Loucy (cell line): ENCODE measurements at regions not wholly inside any gene's neighbourhood (a gene's known extent, or its start where the extent isn't known, plus 50 kb on each side); places are given as distances from the start of the nearest gene placed in this dataset.

Experiments used
- EZH2phosphoT487 ChIP-seq: fragments of 200-600 bp; IDR thresholded peaks from 2 replicates; pipeline ENCODE4 v1.6.1; 2018; ENCODE audit warnings: antibody characterized with exemption, mild to moderate bottlenecking, moderate library complexity, borderline replicate concordance
- TF ChIP-seq, protein P1 (sequence below): fragments of 200-600 bp; sonication (generic); conservative IDR thresholded peaks from 2 replicates; pipeline ENCODE4 v1.5.1; 2014; ENCODE audit warnings: mild to moderate bottlenecking, antibody characterized with exemption, low read length

DNA sequence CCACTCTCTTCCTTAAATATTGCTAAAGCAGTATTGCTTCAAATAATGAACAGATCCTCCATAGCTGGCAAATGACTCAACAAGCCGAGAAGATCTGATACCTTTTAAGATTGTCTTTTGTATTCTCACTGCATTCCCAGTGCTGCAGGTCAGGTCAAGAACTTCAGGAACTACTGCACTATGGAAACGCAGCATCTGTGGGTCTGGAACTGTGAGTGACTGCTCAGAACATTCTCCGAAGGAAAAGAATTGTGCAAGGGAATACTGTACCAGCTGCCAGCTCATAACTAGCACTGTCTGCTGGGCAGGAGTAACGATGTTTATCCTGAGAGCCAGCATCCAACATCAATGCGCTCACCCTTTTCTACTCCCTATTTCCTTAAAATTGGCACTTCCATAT is 348.0 kb upstream of the SOX5 start:
- TF ChIP-seq, protein P1, sequence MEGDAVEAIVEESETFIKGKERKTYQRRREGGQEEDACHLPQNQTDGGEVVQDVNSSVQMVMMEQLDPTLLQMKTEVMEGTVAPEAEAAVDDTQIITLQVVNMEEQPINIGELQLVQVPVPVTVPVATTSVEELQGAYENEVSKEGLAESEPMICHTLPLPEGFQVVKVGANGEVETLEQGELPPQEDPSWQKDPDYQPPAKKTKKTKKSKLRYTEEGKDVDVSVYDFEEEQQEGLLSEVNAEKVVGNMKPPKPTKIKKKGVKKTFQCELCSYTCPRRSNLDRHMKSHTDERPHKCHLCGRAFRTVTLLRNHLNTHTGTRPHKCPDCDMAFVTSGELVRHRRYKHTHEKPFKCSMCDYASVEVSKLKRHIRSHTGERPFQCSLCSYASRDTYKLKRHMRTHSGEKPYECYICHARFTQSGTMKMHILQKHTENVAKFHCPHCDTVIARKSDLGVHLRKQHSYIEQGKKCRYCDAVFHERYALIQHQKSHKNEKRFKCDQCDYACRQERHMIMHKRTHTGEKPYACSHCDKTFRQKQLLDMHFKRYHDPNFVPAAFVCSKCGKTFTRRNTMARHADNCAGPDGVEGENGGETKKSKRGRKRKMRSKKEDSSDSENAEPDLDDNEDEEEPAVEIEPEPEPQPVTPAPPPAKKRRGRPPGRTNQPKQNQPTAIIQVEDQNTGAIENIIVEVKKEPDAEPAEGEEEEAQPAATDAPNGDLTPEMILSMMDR: no peak
- TF ChIP-seq EZH2phosphoT487: no peak
